OCI-LY3 (cell line): ENCODE measurements at regions not wholly inside any gene's neighbourhood (a gene's known extent, or its start where the extent isn't known, plus 50 kb on each side); places are given as distances from the start of the nearest gene placed in this dataset.

ENCODE experiments used
- EZH2phosphoT487 ChIP-seq: fragments of 200-600 bp; shearing (Covaris generic); IDR thresholded peaks from 2 replicates; pipeline ENCODE4 v1.6.1; 2018; ENCODE audit warnings: antibody characterized with exemption, mixed run types, low read depth
- TF ChIP-seq, protein P1 (sequence below): fragments of 200-600, 300-600 bp; sonication (generic); IDR thresholded peaks from 2 replicates; pipeline ENCODE4 v1.5.1; 2014; ENCODE audit warnings: antibody characterized with exemption, low read length, low read depth

DNA sequence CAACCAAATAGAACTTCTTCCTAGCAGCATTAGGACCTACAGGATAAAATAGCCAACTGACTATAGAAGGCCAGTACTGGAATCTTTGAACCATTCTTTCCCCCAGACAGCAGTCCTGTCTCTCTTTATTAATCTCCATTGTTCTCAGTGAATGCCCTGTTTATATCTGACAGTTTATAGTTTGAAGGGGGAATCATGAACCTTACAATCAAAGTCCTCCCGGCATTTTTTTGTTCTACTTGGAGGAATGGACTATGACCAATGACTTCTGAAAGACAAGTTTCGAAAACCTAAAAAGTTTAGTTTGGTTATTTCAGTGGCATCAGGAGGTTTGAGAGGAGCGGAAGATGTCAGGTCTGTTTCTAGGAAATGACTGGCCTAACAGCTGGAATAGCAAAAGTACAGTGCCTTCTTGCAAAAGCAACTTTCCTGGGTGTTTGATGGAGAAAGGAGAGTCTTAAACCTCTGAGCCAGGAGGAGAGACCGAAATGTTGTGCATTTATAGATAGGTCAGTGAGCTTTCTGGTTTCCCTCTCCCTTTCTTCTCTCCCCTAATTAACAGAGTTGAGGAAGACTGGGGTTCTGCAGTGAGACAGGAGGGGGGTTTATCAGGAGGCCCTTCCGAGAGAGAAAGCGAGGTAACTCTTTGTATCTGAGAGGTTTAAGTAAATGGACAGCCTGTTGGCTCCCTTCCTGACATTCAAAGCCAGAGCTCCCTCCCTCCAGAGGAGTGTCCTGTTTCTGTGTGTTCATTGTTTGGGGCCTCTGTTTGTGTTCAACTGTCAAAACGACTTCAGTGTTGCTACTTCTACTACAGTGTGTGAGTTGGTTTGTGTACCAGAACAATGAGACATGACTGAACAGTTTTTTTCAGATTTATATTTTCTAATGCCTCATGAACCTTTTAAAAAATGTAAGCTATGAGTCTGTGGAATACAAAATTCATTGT, 383.0 kb upstream of the RARB start:
- TF ChIP-seq, protein P1, sequence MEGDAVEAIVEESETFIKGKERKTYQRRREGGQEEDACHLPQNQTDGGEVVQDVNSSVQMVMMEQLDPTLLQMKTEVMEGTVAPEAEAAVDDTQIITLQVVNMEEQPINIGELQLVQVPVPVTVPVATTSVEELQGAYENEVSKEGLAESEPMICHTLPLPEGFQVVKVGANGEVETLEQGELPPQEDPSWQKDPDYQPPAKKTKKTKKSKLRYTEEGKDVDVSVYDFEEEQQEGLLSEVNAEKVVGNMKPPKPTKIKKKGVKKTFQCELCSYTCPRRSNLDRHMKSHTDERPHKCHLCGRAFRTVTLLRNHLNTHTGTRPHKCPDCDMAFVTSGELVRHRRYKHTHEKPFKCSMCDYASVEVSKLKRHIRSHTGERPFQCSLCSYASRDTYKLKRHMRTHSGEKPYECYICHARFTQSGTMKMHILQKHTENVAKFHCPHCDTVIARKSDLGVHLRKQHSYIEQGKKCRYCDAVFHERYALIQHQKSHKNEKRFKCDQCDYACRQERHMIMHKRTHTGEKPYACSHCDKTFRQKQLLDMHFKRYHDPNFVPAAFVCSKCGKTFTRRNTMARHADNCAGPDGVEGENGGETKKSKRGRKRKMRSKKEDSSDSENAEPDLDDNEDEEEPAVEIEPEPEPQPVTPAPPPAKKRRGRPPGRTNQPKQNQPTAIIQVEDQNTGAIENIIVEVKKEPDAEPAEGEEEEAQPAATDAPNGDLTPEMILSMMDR: no peak
- no peak for TF ChIP-seq EZH2phosphoT487
